ENCODE measurements at regions not wholly inside any gene's neighbourhood (a gene's known extent, or its start where the extent isn't known, plus 50 kb on each side); places are given as distances from the start of the nearest gene placed in this dataset.

DNA sequence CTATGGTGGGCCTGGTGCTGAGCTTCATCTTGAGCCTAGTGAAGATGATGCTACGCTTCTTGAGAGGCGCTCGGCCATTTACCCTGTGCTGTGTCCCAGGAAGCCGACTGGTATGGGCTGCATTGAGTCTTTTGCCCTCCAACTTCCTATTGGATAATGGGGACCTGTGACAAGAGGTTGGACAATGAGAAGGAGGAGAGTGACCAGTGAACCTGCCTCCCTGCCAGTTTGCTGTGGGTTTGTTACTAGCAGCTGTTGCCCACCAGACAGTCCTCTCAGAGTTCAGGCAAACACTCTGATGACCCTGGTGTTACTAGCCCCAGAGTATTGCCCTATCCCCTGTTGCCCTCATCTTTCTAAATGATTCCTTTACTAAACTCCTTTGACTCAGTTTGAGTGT lies 99.6 kb upstream of the PFN2 start:
- no peak for TF ChIP-seq POLR2AphosphoS5 (IDR thresholded peaks at IDR 0.05; ENCODE audit: low read depth, low read length)
- no peak for TF ChIP-seq POLR2A (IDR thresholded peaks at IDR 0.05; ENCODE audit: low read depth, low read length)

All from GM12892 (cell line).